Panc1 (cell line): ENCODE measurements at regions not wholly inside any gene's neighbourhood (a gene's known extent, or its start where the extent isn't known, plus 50 kb on each side); places are given as distances from the start of the nearest gene placed in this dataset.

Experiments
- ATAC-seq: fragments of 200-7000 bp; cut with Tn5 transposase; 2 replicates; pipeline ENCODE4 v1.9.1; 2020; ENCODE audit warnings: mild to moderate bottlenecking, moderate library complexity
- BruUV-seq: library from RNA; stranded (reverse); fragments of 400-500 nt; replicated peaks from 2 replicates; lab custom pipeline; 2021; lab: Mats Ljungman, UMichigan
- CTCF ChIA-PET: fragments of 300-600 bp; sonication (Branson Sonifier 250); formaldehyde crosslinking; loops from one replicate; lab custom pipeline; 2022; ENCODE audit warnings: antibody characterized with exemption; lab: Charles Lee
- POLR2A ChIA-PET: fragments of 300-600 bp; sonication (Branson Sonifier 250); formaldehyde crosslinking; loops from one replicate; lab custom pipeline; 2022; ENCODE audit warnings: antibody characterized with exemption; lab: Charles Lee
- DNase-seq: peaks from one replicate; pipeline ENCODE4 v3.0.0-alpha.2; 2010; ENCODE audit warnings: low read depth, low spot score
- H3K27ac ChIP-seq: 2 replicates; pipeline ENCODE4 v1.5.1; 2011; ENCODE audit warnings: mild to moderate bottlenecking, low read length, inconsistent platforms
- H3K27me3 ChIP-seq: fragments of 200-500 bp; sonication (Bioruptor generic); 2 replicates; pipeline ENCODE4 v1.6.0; 2014; ENCODE audit warnings: low read length, inconsistent platforms; ENCODE audit not compliant: control insufficient read depth, insufficient read depth
- H3K36me3 ChIP-seq: fragments of 200-500 bp; sonication (Bioruptor generic); 2 replicates; pipeline ENCODE4 v1.5.1; 2014; ENCODE audit warnings: inconsistent platforms, mild to moderate bottlenecking, low read length, moderate library complexity; ENCODE audit not compliant: control insufficient read depth, insufficient read depth
- H3K4me1 ChIP-seq: 2 replicates; pipeline ENCODE4 v1.5.1; 2011; ENCODE audit warnings: inconsistent platforms, mild to moderate bottlenecking, low read length, moderate library complexity; ENCODE audit not compliant: control insufficient read depth, insufficient read depth
- H3K4me3 ChIP-seq, 2 experiments: 2 replicates each; pipeline ENCODE4 v1.5.1; 2011 to 2012; ENCODE audit warnings: low read depth in 2 of 2, low read length in 2 of 2, mild to moderate bottlenecking in 2 of 2, inconsistent platforms in 1 of 2, moderate library complexity in 1 of 2
- H3K9me3 ChIP-seq: fragments of 200-500 bp; sonication (Bioruptor generic); 2 replicates; pipeline ENCODE4 v1.5.1; 2014; ENCODE audit warnings: low read depth, mild to moderate bottlenecking, inconsistent platforms, low read length, moderate library complexity; ENCODE audit not compliant: control insufficient read depth, insufficient read depth
- CTCF ChIP-seq: fragments of 450-650 bp; IDR thresholded peaks from 2 replicates; pipeline ENCODE4 v1.5.1; 2017; ENCODE audit warnings: mild to moderate bottlenecking
- POLR2AphosphoS5 ChIP-seq: IDR thresholded peaks from 2 replicates; pipeline ENCODE4 v1.6.1; 2012; ENCODE audit warnings: mild to moderate bottlenecking, low read depth, low read length, moderate library complexity
- REST ChIP-seq, 2 experiments: IDR thresholded peaks; 2 replicates each; pipeline ENCODE4 v1.6.1; 2011 to 2012; ENCODE audit warnings: low read depth in 2 of 2, control low read depth in 1 of 2, low read length in 1 of 2, mild to moderate bottlenecking in 1 of 2, moderate library complexity in 1 of 2; ENCODE audit not compliant: insufficient read depth in 1 of 2
- SIN3A ChIP-seq: IDR thresholded peaks from 2 replicates; pipeline ENCODE4 v1.6.1; 2012; ENCODE audit warnings: low read depth, mild to moderate bottlenecking, low read length, moderate library complexity, borderline replicate concordance; ENCODE audit not compliant: insufficient read depth
- TCF7L2 ChIP-seq: IDR thresholded peaks from 2 replicates; pipeline ENCODE4 v1.6.1; 2011; ENCODE audit warnings: mild to moderate bottlenecking, low read depth, low read length, inconsistent platforms
- in situ Hi-C: cut with HindIII; loops from 2 replicates; pipeline ENCODE4 v1.10.0; 2016; ENCODE audit warnings: low sequenced_read_pairs, low pct_unique_long_range_greater_than_20kb
- intact Hi-C: fragments of 100-400 bp; cut with micrococcal nuclease; formaldehyde crosslinking; loops from one replicate; pipeline ENCODE4 v1.10.0; 2022; ENCODE audit not compliant: unreplicated experiment

- no peak for DNase-seq
- H3K4me1 ChIP-seq: no peaks in the 10 kb centered on the region
- no peaks in the 10 kb centered on the region for H3K27me3 ChIP-seq
- no peak for ATAC-seq
- BruUV-seq: no TSS peak
- ChIA-PET CTCF (no interaction called here), POLR2A (no interaction called here)
- H3K4me3 ChIP-seq: no peak overlapping the region
- no peaks in the 10 kb centered on the region for H3K36me3 ChIP-seq
- no peak overlapping the region for H3K27ac ChIP-seq
- in situ Hi-C loops (no loop called here), intact Hi-C loops (no loop called here)
- H3K9me3 ChIP-seq: no peaks in the 10 kb centered on the region
- TF ChIP-seq SIN3A (no peak), CTCF (no peak), TCF7L2 (no peak), REST (IDR thresholded peaks at IDR 0.05; ENCODE audit: insufficient read depth in 1 of 2, low read depth in 2 of 2, low read length in 1 of 2) (no peak), POLR2AphosphoS5 (no peak)
These were observed 404.3 kb downstream of the SFMBT2 start for GRCh38 chr10:7006566-7006965.

GRCh38 chr10:7003831-7004395 is 406.9 kb downstream of the SFMBT2 start:
- Histone ChIP-seq H3K9me3 (no peaks in the 10 kb centered on the region), H3K27me3 (no peaks in the 10 kb centered on the region), H3K27ac (no peak overlapping the region), H3K36me3 (no peaks in the 10 kb centered on the region), H3K4me3 (no peak overlapping the region), H3K4me1 (no peaks in the 10 kb centered on the region)
- intact Hi-C loops: no loop called here
- ATAC-seq (no peak), DNase-seq (no peak)
- ChIA-PET POLR2A (no interaction called here), CTCF (no interaction called here)
- TF ChIP-seq CTCF: no peak
- no TSS peak for BruUV-seq
- in situ Hi-C loops: no loop called here
